SJCRH30 (cell line): ENCODE measurements at regions not wholly inside any gene's neighbourhood (a gene's known extent, or its start where the extent isn't known, plus 50 kb on each side); places are given as distances from the start of the nearest gene placed in this dataset.
"Not testable (repeated sequence)": the region's sequence is repeated elsewhere in the genome, so short reads cannot be mapped to it uniquely, and the experiment has no call there.

Experiments
- DNase-seq, 2 experiments: peaks; one replicate each; pipeline ENCODE4 v3.0.0-alpha.2; 2015 to 2020
- H3K27ac ChIP-seq: fragments of 250-450 bp; sonication (Bioruptor Pico); 2 replicates; pipeline ENCODE4 v1.5.1; 2020; ENCODE audit warnings: mild to moderate bottlenecking, moderate library complexity
- H3K27me3 ChIP-seq: fragments of 250-450 bp; sonication (Bioruptor Pico); 2 replicates; pipeline ENCODE4 v1.5.1; 2020; ENCODE audit warnings: mild to moderate bottlenecking, moderate library complexity
- H3K36me3 ChIP-seq: fragments of 250-450 bp; sonication (Bioruptor Pico); 2 replicates; pipeline ENCODE4 v1.5.1; 2020; ENCODE audit warnings: mild to moderate bottlenecking, moderate library complexity
- H3K4me1 ChIP-seq: fragments of 250-450 bp; sonication (Bioruptor Pico); 2 replicates; pipeline ENCODE4 v1.5.1; 2020; ENCODE audit warnings: mild to moderate bottlenecking, moderate library complexity
- H3K4me3 ChIP-seq: fragments of 250-450 bp; sonication (Bioruptor Pico); 2 replicates; pipeline ENCODE4 v1.5.1; 2020; ENCODE audit warnings: mild to moderate bottlenecking, moderate library complexity
- H3K9me3 ChIP-seq: fragments of 250-450 bp; sonication (Bioruptor Pico); replicated peaks from 2 replicates; pipeline ENCODE4 v1.5.1; 2020; ENCODE audit warnings: mild to moderate bottlenecking, moderate library complexity

DNA sequence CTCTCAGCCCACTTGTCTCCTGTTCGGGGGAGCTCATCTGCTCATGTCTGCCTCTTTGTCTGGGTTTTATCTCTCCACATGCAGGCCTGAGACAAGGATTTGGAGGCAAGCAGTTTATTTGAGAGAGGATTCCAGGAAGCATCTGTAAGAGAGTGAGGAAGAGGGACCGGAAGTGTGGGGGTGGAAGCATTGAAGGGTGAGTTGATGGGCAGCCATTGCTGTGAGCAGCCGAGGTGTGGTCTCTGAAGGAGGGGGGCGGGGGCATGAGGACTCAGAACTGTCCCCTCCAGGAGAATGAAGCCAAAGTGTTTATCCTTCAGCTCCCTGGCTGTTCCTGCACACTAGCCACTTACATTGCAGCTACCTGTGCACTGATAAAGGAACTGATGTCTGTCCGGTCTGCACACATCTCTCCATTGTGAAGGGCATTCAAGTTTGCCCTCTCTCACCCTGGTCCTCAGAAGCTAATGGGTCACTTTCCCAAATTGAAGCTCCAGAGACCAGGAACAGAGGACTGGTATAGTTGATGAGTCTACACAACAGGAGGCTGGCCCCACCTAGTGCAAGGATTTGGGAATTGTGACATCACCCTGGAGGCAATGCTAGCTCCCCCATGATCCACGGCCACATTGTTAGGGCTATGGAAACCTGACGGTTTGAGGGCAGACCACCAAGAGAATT, 100.5 kb upstream of the FOXA2 start:
- DNase-seq = peak; percentile 59 to 73
- Histone ChIP-seq H3K4me1 (no peaks in the 10 kb centered on the region; the same call in 1 of the 2 replicates), H3K36me3 (no peaks in the 10 kb centered on the region), H3K27me3 (no peaks in the 10 kb centered on the region), H3K9me3 (no peaks in the 10 kb centered on the region), H3K27ac (no peak overlapping the region), H3K4me3 (no peak overlapping the region)

- Histone ChIP-seq H3K9me3 (no peaks in the 10 kb centered on the region), H3K4me3 (no peak overlapping the region), H3K27ac (no peak overlapping the region), H3K4me1 (no peaks in the 10 kb centered on the region; the same call in 1 of the 2 replicates), H3K27me3 (no peaks in the 10 kb centered on the region), H3K36me3 (no peaks in the 10 kb centered on the region)
- peak; percentile 77 to 82 for DNase-seq
Observed at GRCh38 chr20:22686097-22686496, 101.7 kb upstream of the FOXA2 start.

GRCh38 chr20:22687676-22688349, 103.4 kb upstream of the FOXA2 start:
- no peak overlapping the region for H3K27ac ChIP-seq
- no peaks in the 10 kb centered on the region for H3K36me3 ChIP-seq
- DNase-seq = no peak
- H3K27me3 ChIP-seq = no peaks in the 10 kb centered on the region
- peaks cover 2% of the 10 kb centered on the region; the same call in 1 of the 2 replicates for H3K4me1 ChIP-seq
- H3K9me3 ChIP-seq = no peaks in the 10 kb centered on the region
- H3K4me3 ChIP-seq = no peak overlapping the region

GRCh38 chr20:22688485-22688884, 104.1 kb upstream of the FOXA2 start:
- Histone ChIP-seq H3K9me3 (no peaks in the 10 kb centered on the region), H3K27me3 (no peaks in the 10 kb centered on the region), H3K27ac (no peak overlapping the region), H3K36me3 (no peaks in the 10 kb centered on the region), H3K4me1 (peaks cover 2% of the 10 kb centered on the region; the same call in 1 of the 2 replicates), H3K4me3 (no peak overlapping the region)
- no peak for DNase-seq

DNA sequence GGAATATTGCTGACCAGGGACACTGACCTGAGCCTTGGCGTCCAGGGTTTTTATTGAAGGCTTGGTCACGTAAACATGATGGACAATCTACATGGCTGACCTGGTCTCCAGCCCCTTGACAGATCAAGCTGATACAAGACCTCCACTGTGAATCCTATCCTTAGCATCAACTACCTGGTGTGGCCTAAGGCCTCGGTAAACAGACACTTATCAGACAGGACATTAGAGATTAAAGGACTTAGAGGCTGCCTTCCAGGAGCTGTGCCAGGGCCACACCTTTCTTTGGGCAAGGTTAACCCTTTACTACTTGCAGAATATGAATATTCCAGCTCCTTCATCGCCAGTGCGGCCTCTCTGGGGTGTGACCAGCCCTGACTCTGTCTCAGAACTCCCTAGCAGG, 104.9 kb upstream of the FOXA2 start:
- DNase-seq = no peak
- Histone ChIP-seq H3K27me3 (no peaks in the 10 kb centered on the region), H3K27ac (no peak overlapping the region), H3K4me1 (peaks cover 2% of the 10 kb centered on the region; the same call in 1 of the 2 replicates), H3K36me3 (no peaks in the 10 kb centered on the region), H3K4me3 (no peak overlapping the region), H3K9me3 (no peaks in the 10 kb centered on the region)

DNA sequence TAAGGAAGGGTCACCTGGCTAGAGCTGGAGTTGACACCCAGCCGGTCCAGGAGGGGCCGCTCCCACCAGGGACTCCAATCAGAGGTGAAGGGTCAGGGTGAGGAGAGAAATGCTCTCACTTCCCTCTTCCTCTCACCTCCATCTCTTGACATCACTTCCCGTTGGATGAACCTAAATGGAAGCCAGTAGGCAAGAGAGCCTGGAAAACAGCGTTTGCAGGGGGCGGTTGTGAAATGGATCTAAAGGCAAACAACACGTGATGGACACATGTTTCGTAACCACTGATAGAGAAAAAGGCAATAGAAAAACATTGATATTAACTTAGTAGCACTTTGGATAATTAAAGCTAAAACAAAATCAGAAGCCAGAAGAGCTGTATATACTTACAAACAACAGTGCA, 105.6 kb upstream of the FOXA2 start:
- no peaks in the 10 kb centered on the region for H3K9me3 ChIP-seq
- no peak overlapping the region for H3K4me3 ChIP-seq
- no peak overlapping the region for H3K27ac ChIP-seq
- DNase-seq = no peak
- H3K27me3 ChIP-seq = no peaks in the 10 kb centered on the region
- H3K36me3 ChIP-seq = no peaks in the 10 kb centered on the region
- peaks cover 2% of the 10 kb centered on the region; the same call in 1 of the 2 replicates for H3K4me1 ChIP-seq

GRCh38 chr20:22690616-22691179, 106.3 kb upstream of the FOXA2 start:
- no peak for DNase-seq
- H3K4me1 ChIP-seq = peaks cover 2% of the 10 kb centered on the region; the same call in 1 of the 2 replicates
- no peak overlapping the region for H3K27ac ChIP-seq
- H3K27me3 ChIP-seq = no peaks in the 10 kb centered on the region
- no peaks in the 10 kb centered on the region for H3K9me3 ChIP-seq
- no peaks in the 10 kb centered on the region for H3K36me3 ChIP-seq
- no peak overlapping the region for H3K4me3 ChIP-seq

- Histone ChIP-seq H3K4me3 (peak overlapping the region; percentile 44), H3K36me3 (no peaks in the 10 kb centered on the region), H3K9me3 (no peaks in the 10 kb centered on the region), H3K4me1 (peaks cover 2% of the 10 kb centered on the region; the same call in 1 of the 2 replicates), H3K27me3 (no peaks in the 10 kb centered on the region), H3K27ac (peak overlapping the region; percentile 58)
- DNase-seq = peak; percentile 82 to 92
Observed at GRCh38 chr20:22691369-22692118, 107.2 kb upstream of the FOXA2 start.

DNA sequence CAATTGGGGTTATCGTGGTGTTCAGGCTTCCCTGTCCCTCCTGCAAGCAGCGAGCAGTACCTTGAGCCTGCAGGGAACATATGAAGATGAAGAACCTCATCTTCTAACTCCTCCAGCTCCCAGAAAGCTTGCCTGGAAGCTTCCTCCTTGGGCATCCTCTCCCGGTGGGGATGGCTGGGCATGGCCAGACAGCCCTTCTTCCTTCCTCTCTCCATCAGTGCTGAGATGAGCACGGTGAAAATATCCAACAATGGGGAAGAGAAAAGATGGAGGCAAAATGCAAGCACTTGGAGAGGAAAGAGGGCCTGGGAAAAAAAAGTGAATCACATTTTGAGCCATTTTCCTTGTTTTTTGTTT, 107.7 kb upstream of the FOXA2 start:
- no peak for DNase-seq
- H3K27ac ChIP-seq = peak overlapping the region; percentile 58

GRCh38 chr20:22692620-22693019, 108.2 kb upstream of the FOXA2 start:
- not testable (repeated sequence) for H3K4me3 ChIP-seq, DNase-seq, H3K9me3 ChIP-seq, H3K36me3 ChIP-seq, H3K27ac ChIP-seq, H3K4me1 ChIP-seq, H3K27me3 ChIP-seq

More for the DNA sequence above, 107.7 kb upstream of the FOXA2 start:
- Histone ChIP-seq H3K27me3 (no peaks in the 10 kb centered on the region), H3K36me3 (no peaks in the 10 kb centered on the region), H3K4me3 (peak overlapping the region; percentile 44), H3K4me1 (peaks cover 2% of the 10 kb centered on the region; the same call in 1 of the 2 replicates), H3K9me3 (no peaks in the 10 kb centered on the region)

- no peaks in the 10 kb centered on the region for H3K36me3 ChIP-seq
- no peak overlapping the region for H3K27ac ChIP-seq
- no peaks in the 10 kb centered on the region for H3K27me3 ChIP-seq
- DNase-seq = no peak
- H3K9me3 ChIP-seq = no peaks in the 10 kb centered on the region
- peaks cover 2% of the 10 kb centered on the region; the same call in 1 of the 2 replicates for H3K4me1 ChIP-seq
- H3K4me3 ChIP-seq = no peak overlapping the region
Observed at GRCh38 chr20:22696759-22697158, 112.4 kb upstream of the FOXA2 start.

DNA sequence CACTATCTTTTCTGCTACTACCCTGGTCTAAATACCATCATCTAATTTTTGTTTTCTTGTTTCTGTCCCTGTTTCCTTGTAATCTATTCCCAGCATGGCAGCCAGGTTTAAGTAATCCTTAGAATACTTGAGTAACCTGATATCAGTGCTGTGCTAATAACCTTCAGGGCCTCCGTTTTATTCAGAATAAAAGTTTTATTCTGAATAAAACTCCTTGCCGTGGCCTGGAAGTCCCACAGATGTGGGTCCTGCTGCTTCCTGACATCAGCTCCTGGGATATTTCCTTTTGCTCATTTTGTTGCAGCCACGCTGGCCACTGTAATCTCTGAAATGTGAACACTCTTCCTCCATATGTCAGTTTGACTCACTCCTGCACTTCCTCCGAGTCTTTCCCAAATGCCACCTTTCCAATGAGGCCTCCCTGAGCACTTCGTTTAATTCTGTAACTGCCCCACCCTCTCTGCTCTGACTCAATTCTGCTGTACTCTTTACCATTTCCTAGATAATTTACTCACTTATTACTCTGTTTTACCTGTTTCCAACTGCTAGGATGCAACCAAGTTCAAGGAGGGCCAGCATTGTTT, 114.0 kb upstream of the FOXA2 start:
- Histone ChIP-seq H3K4me1 (no peaks in the 10 kb centered on the region; the same call in 1 of the 2 replicates), H3K27ac (no peak overlapping the region), H3K4me3 (no peak overlapping the region), H3K36me3 (no peaks in the 10 kb centered on the region), H3K9me3 (no peaks in the 10 kb centered on the region), H3K27me3 (no peaks in the 10 kb centered on the region)
- DNase-seq = no peak

GRCh38 chr20:22699396-22699795, 115.0 kb upstream of the FOXA2 start:
- DNase-seq = no peak
- Histone ChIP-seq H3K27ac (no peak overlapping the region), H3K9me3 (0 out of 2 replicates have a peak, but pooled peaks cover 2% of the 10 kb centered on the region), H3K4me3 (no peak overlapping the region), H3K4me1 (no peaks in the 10 kb centered on the region; the same call in 1 of the 2 replicates), H3K36me3 (no peaks in the 10 kb centered on the region), H3K27me3 (no peaks in the 10 kb centered on the region)

GRCh38 chr20:22700367-22700766, 116.0 kb upstream of the FOXA2 start:
- no peak overlapping the region for H3K27ac ChIP-seq
- no peak for DNase-seq
- H3K9me3 ChIP-seq = 0 out of 2 replicates have a peak, but pooled peaks cover 6% of the 10 kb centered on the region
- H3K27me3 ChIP-seq = no peaks in the 10 kb centered on the region
- H3K4me1 ChIP-seq = no peaks in the 10 kb centered on the region; the same call in 1 of the 2 replicates
- no peaks in the 10 kb centered on the region for H3K36me3 ChIP-seq
- H3K4me3 ChIP-seq = no peak overlapping the region
